GM23338 (cell line): ENCODE measurements at regions not wholly inside any gene's neighbourhood (a gene's known extent, or its start where the extent isn't known, plus 50 kb on each side); places are given as distances from the start of the nearest gene placed in this dataset.

Experiments
- ATAC-seq: fragments of 200-7000 bp; cut with Tn5 transposase; 3 replicates; pipeline ENCODE4 v1.9.1; 2020
- DNase-seq: peaks from one replicate; pipeline ENCODE4 v3.0.0-alpha.2; 2015; ENCODE audit warnings: low spot score
- H2AFZ ChIP-seq: fragments of 200-600 bp; sonication (generic); 2 replicates; pipeline ENCODE4 v1.8.0; 2016; ENCODE audit warnings: antibody characterized with exemption, mild to moderate bottlenecking, moderate library complexity
- H3F3A ChIP-seq: fragments of 200-600 bp; sonication (generic); replicated peaks from 2 replicates; pipeline ENCODE4 v1.8.0; 2017; ENCODE audit warnings: antibody characterized with exemption, mixed run types, low read depth
- H3K27ac ChIP-seq: fragments of 200-600 bp; sonication (generic); 2 replicates; pipeline ENCODE4 v1.6.1; 2016; ENCODE audit warnings: low read depth
- H3K27me3 ChIP-seq: fragments of 200-600 bp; sonication (generic); 2 replicates; pipeline ENCODE4 v1.8.0; 2016; ENCODE audit warnings: mild to moderate bottlenecking, mixed run types, moderate library complexity; ENCODE audit not compliant: insufficient read depth
- H3K36me3 ChIP-seq: fragments of 200-600 bp; sonication (generic); 2 replicates; pipeline ENCODE4 v1.8.0; 2016; ENCODE audit warnings: mild to moderate bottlenecking; ENCODE audit not compliant: insufficient read depth
- H3K4me1 ChIP-seq: fragments of 200-600 bp; sonication (generic); 2 replicates; pipeline ENCODE4 v1.8.0; 2016; ENCODE audit warnings: mild to moderate bottlenecking, moderate library complexity; ENCODE audit not compliant: insufficient read depth
- H3K4me2 ChIP-seq: fragments of 200-600 bp; sonication (generic); 2 replicates; pipeline ENCODE4 v1.7.1; 2017; ENCODE audit warnings: mixed run types
- H3K4me3 ChIP-seq: fragments of 200-600 bp; sonication (generic); 2 replicates; pipeline ENCODE4 v1.6.1; 2016; ENCODE audit warnings: mixed run types
- H3K79me2 ChIP-seq: fragments of 200-600 bp; sonication (generic); replicated peaks from 2 replicates; pipeline ENCODE4 v1.8.0; 2017; ENCODE audit warnings: mild to moderate bottlenecking; ENCODE audit not compliant: insufficient read depth
- H3K9me2 ChIP-seq: fragments of 200-600 bp; sonication (generic); 2 replicates; pipeline ENCODE4 v1.8.0; 2017; ENCODE audit not compliant: insufficient read depth
- H4K20me1 ChIP-seq: fragments of 200-600 bp; sonication (generic); replicated peaks from 2 replicates; pipeline ENCODE4 v1.8.0; 2017; ENCODE audit warnings: mild to moderate bottlenecking; ENCODE audit not compliant: insufficient read depth
- H3K27ac Mint-ChIP-seq: 2 replicates; pipeline ENCODE4 v1.8.0; 2020; ENCODE audit warnings: inconsistent platforms, mild to moderate bottlenecking, moderate library complexity, mixed read lengths
- H3K27me3 Mint-ChIP-seq: 3 replicates; pipeline ENCODE4 v1.8.0; 2022; ENCODE audit warnings: low read depth, mild to moderate bottlenecking, moderate library complexity, mixed read lengths, inconsistent platforms; ENCODE audit not compliant: insufficient read depth, poor library complexity
- H3K36me3 Mint-ChIP-seq: 3 replicates; pipeline ENCODE4 v1.8.0; 2021; ENCODE audit warnings: low read depth, mild to moderate bottlenecking, inconsistent platforms, moderate library complexity, mixed read lengths
- H3K4me1 Mint-ChIP-seq: 3 replicates; pipeline ENCODE4 v1.8.0; 2020; ENCODE audit warnings: mild to moderate bottlenecking, inconsistent platforms, mixed read lengths
- H3K4me3 Mint-ChIP-seq: 3 replicates; pipeline ENCODE4 v1.8.0; 2021; ENCODE audit warnings: moderate library complexity, mild to moderate bottlenecking, inconsistent platforms, mixed read lengths
- H3K9me3 Mint-ChIP-seq: 3 replicates; pipeline ENCODE4 v1.8.0; 2020; ENCODE audit warnings: moderate library complexity, mild to moderate bottlenecking, inconsistent platforms, mixed read lengths
- CREB1 ChIP-seq: fragments of 250-450 bp; sonication (Bioruptor Pico); IDR thresholded peaks from 2 replicates; pipeline ENCODE4 v1.5.0; 2020; ENCODE audit warnings: low read depth, mild to moderate bottlenecking, moderate library complexity
- CTCF ChIP-seq, 2 experiments: fragments of 200-600 bp in 1 of 2; sonication (generic) in 1 of 2; conservative IDR thresholded peaks; 2 replicates each; pipeline versions ENCODE4 v1.5.1 to v1.6.1; 2016 to 2017; ENCODE audit warnings: antibody characterized with exemption in 2 of 2, low read depth in 2 of 2, mild to moderate bottlenecking in 2 of 2, moderate library complexity in 1 of 2
- ETS1 ChIP-seq: IDR thresholded peaks from 2 replicates; pipeline ENCODE4 v1.6.1; 2016; ENCODE audit warnings: antibody characterized with exemption
- EZH2 ChIP-seq: fragments of 200-600 bp; sonication (generic); IDR thresholded peaks from one replicate; pipeline ENCODE4 v1.8.0; 2017; ENCODE audit warnings: antibody characterized with exemption, mild to moderate bottlenecking, low read depth; ENCODE audit not compliant: unreplicated experiment
- EZH2phosphoT487 ChIP-seq: fragments of 200-600 bp; sonication (generic); IDR thresholded peaks from one replicate; pipeline ENCODE4 v1.8.1; 2018; ENCODE audit warnings: antibody characterized with exemption; ENCODE audit not compliant: unreplicated experiment
- JUNB ChIP-seq: IDR thresholded peaks from one replicate; pipeline ENCODE4 v1.6.1; 2016; ENCODE audit warnings: antibody characterized with exemption; ENCODE audit not compliant: unreplicated experiment
- NANOG ChIP-seq: IDR thresholded peaks from 2 replicates; pipeline ENCODE4 v1.6.1; 2016; ENCODE audit warnings: antibody characterized with exemption, borderline replicate concordance
- POLR2AphosphoS5 ChIP-seq: IDR thresholded peaks from 2 replicates; pipeline ENCODE4 v1.6.1; 2016; ENCODE audit warnings: antibody characterized with exemption, low read depth
- REST ChIP-seq: IDR thresholded peaks from one replicate; pipeline ENCODE4 v1.6.1; 2018; ENCODE audit warnings: antibody characterized with exemption; ENCODE audit not compliant: unreplicated experiment
- STAT1 ChIP-seq: IDR thresholded peaks from one replicate; pipeline ENCODE4 v1.6.1; 2016; ENCODE audit warnings: antibody characterized with exemption; ENCODE audit not compliant: unreplicated experiment
- ZNF114 ChIP-seq: fragments of 250-450 bp; sonication (Bioruptor Pico); IDR thresholded peaks from 2 replicates; pipeline ENCODE4 v1.5.0; 2020; ENCODE audit warnings: mild to moderate bottlenecking, moderate library complexity
- ZNF331 ChIP-seq: fragments of 250-450 bp; sonication (Bioruptor Pico); IDR thresholded peaks from 2 replicates; pipeline ENCODE4 v1.5.0; 2020; ENCODE audit warnings: low read depth, mild to moderate bottlenecking, moderate library complexity
- TF ChIP-seq, protein P1 (sequence below): fragments of 250-450 bp; sonication (Bioruptor Pico); IDR thresholded peaks from 2 replicates; pipeline ENCODE4 v1.5.0; 2020; ENCODE audit warnings: mild to moderate bottlenecking, moderate library complexity

- DNase-seq = no peak
- Histone ChIP-seq H3K4me2 (no peak overlapping the region), H4K20me1 (no peaks in the 10 kb centered on the region), H3K9me2 (peaks cover 9% of the 10 kb centered on the region; the same call in 1 of the 2 replicates), H2AFZ (no peak overlapping the region), H3K27me3 (no peaks in the 10 kb centered on the region), H3K36me3 (no peaks in the 10 kb centered on the region), H3F3A (no peaks in the 10 kb centered on the region), H3K4me3 (no peak overlapping the region), H3K4me1 (no peaks in the 10 kb centered on the region; the same call in 1 of the 2 replicates), H3K79me2 (no peaks in the 10 kb centered on the region), H3K27ac (no peak overlapping the region)
- H3K4me1 Mint-ChIP-seq = peaks cover 6% of the 10 kb centered on the region; the same call in 2 of the 3 replicates
- no peaks in the 10 kb centered on the region for H3K36me3 Mint-ChIP-seq
- no peak overlapping the region for H3K27ac Mint-ChIP-seq
- no peak for ATAC-seq
- H3K9me3 Mint-ChIP-seq = no peaks in the 10 kb centered on the region
- no peaks in the 10 kb centered on the region for H3K27me3 Mint-ChIP-seq
- no peak overlapping the region for H3K4me3 Mint-ChIP-seq
- TF ChIP-seq ZNF331 (CRISPR knock-in tag) = no peak
- TF ChIP-seq, protein P1, sequence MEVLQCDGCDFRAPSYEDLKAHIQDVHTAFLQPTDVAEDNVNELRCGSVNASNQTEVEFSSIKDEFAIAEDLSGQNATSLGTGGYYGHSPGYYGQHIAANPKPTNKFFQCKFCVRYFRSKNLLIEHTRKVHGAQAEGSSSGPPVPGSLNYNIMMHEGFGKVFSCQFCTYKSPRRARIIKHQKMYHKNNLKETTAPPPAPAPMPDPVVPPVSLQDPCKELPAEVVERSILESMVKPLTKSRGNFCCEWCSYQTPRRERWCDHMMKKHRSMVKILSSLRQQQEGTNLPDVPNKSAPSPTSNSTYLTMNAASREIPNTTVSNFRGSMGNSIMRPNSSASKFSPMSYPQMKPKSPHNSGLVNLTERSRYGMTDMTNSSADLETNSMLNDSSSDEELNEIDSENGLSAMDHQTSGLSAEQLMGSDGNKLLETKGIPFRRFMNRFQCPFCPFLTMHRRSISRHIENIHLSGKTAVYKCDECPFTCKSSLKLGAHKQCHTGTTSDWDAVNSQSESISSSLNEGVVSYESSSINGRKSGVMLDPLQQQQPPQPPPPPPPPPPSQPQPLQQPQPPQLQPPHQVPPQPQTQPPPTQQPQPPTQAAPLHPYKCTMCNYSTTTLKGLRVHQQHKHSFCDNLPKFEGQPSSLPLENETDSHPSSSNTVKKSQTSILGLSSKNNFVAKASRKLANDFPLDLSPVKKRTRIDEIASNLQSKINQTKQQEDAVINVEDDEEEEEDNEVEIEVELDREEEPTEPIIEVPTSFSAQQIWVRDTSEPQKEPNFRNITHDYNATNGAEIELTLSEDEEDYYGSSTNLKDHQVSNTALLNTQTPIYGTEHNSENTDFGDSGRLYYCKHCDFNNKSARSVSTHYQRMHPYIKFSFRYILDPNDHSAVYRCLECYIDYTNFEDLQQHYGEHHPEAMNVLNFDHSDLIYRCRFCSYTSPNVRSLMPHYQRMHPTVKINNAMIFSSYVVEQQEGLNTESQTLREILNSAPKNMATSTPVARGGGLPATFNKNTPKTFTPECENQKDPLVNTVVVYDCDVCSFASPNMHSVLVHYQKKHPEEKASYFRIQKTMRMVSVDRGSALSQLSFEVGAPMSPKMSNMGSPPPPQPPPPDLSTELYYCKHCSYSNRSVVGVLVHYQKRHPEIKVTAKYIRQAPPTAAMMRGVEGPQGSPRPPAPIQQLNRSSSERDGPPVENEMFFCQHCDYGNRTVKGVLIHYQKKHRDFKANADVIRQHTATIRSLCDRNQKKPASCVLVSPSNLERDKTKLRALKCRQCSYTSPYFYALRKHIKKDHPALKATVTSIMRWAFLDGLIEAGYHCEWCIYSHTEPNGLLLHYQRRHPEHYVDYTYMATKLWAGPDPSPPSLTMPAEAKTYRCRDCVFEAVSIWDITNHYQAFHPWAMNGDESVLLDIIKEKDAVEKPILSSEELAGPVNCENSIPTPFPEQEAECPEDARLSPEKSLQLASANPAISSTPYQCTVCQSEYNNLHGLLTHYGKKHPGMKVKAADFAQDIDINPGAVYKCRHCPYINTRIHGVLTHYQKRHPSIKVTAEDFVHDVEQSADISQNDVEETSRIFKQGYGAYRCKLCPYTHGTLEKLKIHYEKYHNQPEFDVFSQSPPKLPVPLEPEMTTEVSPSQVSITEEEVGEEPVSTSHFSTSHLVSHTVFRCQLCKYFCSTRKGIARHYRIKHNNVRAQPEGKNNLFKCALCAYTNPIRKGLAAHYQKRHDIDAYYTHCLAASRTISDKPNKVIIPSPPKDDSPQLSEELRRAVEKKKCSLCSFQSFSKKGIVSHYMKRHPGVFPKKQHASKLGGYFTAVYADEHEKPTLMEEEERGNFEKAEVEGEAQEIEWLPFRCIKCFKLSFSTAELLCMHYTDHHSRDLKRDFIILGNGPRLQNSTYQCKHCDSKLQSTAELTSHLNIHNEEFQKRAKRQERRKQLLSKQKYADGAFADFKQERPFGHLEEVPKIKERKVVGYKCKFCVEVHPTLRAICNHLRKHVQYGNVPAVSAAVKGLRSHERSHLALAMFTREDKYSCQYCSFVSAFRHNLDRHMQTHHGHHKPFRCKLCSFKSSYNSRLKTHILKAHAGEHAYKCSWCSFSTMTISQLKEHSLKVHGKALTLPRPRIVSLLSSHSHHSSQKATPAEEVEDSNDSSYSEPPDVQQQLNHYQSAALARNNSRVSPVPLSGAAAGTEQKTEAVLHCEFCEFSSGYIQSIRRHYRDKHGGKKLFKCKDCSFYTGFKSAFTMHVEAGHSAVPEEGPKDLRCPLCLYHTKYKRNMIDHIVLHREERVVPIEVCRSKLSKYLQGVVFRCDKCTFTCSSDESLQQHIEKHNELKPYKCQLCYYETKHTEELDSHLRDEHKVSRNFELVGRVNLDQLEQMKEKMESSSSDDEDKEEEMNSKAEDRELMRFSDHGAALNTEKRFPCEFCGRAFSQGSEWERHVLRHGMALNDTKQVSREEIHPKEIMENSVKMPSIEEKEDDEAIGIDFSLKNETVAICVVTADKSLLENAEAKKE = no peak
- TF ChIP-seq REST = no peak
- TF ChIP-seq CTCF (conservative IDR thresholded peaks at IDR 0.05; ENCODE audit: low read depth in 2 of 2) = no peak
- TF ChIP-seq EZH2 = no peak
- TF ChIP-seq EZH2phosphoT487 = no peak
- no peak for TF ChIP-seq JUNB
- TF ChIP-seq CREB1 (CRISPR knock-in tag) = no peak
- no peak for TF ChIP-seq ETS1
- TF ChIP-seq STAT1 = no peak
- no peak for TF ChIP-seq NANOG
- TF ChIP-seq ZNF114 (CRISPR knock-in tag) = no peak
- no peak for TF ChIP-seq POLR2AphosphoS5
These were observed 398.8 kb downstream of the CCDC85A start for GRCh38 chr2:56582570-56582969.
